Lower lobe of right lung (tissue), 2 donors: ENCODE measurements at regions not wholly inside any gene's neighbourhood (a gene's known extent, or its start where the extent isn't known, plus 50 kb on each side); places are given as distances from the start of the nearest gene placed in this dataset.
"Not testable (repeated sequence)": the region's sequence is repeated elsewhere in the genome, so short reads cannot be mapped to it uniquely, and the experiment has no call there.

Experiments
- ATAC-seq, 2 donors: fragments of 200-7000 bp; cut with Tn5 transposase; one replicate each; pipeline ENCODE4 v1.9.1; 2020 to 2022; ENCODE audit warnings: mild to moderate bottlenecking in 2 of 2, moderate library complexity in 2 of 2
- DNase-seq: peaks from one replicate; pipeline ENCODE4 v3.0.0-alpha.2; 2020
- H3K27ac ChIP-seq: fragments of 200-600 bp; one replicate; pipeline ENCODE4 v1.8.0; 2022
- H3K27me3 ChIP-seq: fragments of 200-600 bp; one replicate; pipeline ENCODE4 v1.8.0; 2022; ENCODE audit warnings: low read depth
- H3K36me3 ChIP-seq: fragments of 200-600 bp; one replicate; pipeline ENCODE4 v1.8.0; 2022; ENCODE audit warnings: mild to moderate bottlenecking
- H3K4me1 ChIP-seq: fragments of 200-600 bp; one replicate; pipeline ENCODE4 v1.8.0; 2022
- H3K4me3 ChIP-seq: fragments of 200-600 bp; one replicate; pipeline ENCODE4 v1.8.0; 2022; ENCODE audit warnings: mild to moderate bottlenecking
- H3K9me3 ChIP-seq: fragments of 200-600 bp; one replicate; pipeline ENCODE4 v1.8.0; 2022
- intact Hi-C: fragments of 100-400 bp; cut with DNase I; formaldehyde crosslinking; loops from one replicate; pipeline ENCODE4 v1.11.0; 2022
- TF ChIP-seq, protein P1 (sequence below): fragments of 200-600 bp; IDR thresholded peaks from one replicate; pipeline ENCODE4 v1.8.0; 2022; ENCODE audit warnings: antibody characterized with exemption, mild to moderate bottlenecking
- donor health status: DM: no; HTN: yes; CAD: no; lungs with severe emphysema.

DNA sequence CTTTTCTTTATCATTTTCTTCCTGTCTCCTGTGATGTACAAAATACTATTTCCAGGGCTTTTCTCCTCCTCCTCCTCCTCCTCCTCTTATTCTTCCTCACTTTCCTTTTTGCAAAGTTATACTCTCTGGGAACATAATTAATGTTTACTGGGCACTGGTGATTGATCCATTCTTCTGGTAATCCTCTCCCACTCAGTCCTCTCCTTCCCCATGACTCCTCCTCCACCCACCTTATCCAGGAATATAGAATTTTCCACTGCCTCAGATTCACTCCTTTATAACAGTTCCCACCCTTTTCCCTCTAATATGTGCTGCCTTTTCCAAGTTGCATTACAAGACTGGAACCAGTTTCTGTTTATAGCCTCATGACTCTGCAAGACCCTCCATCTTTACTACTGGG, 62.5 kb upstream of the IYD start:
- intact Hi-C loops, result no loop called here
- no peaks in the 10 kb centered on the region for H3K36me3 ChIP-seq
- TF ChIP-seq, protein P1, sequence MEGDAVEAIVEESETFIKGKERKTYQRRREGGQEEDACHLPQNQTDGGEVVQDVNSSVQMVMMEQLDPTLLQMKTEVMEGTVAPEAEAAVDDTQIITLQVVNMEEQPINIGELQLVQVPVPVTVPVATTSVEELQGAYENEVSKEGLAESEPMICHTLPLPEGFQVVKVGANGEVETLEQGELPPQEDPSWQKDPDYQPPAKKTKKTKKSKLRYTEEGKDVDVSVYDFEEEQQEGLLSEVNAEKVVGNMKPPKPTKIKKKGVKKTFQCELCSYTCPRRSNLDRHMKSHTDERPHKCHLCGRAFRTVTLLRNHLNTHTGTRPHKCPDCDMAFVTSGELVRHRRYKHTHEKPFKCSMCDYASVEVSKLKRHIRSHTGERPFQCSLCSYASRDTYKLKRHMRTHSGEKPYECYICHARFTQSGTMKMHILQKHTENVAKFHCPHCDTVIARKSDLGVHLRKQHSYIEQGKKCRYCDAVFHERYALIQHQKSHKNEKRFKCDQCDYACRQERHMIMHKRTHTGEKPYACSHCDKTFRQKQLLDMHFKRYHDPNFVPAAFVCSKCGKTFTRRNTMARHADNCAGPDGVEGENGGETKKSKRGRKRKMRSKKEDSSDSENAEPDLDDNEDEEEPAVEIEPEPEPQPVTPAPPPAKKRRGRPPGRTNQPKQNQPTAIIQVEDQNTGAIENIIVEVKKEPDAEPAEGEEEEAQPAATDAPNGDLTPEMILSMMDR, result no peak
- H3K4me3 ChIP-seq, result no peak overlapping the region
- no peaks in the 10 kb centered on the region for H3K9me3 ChIP-seq
- DNase-seq (no peak), ATAC-seq (no peak)
- no peak overlapping the region for H3K27ac ChIP-seq
- H3K4me1 ChIP-seq, result no peaks in the 10 kb centered on the region
- H3K27me3 ChIP-seq, result no peaks in the 10 kb centered on the region

DNA sequence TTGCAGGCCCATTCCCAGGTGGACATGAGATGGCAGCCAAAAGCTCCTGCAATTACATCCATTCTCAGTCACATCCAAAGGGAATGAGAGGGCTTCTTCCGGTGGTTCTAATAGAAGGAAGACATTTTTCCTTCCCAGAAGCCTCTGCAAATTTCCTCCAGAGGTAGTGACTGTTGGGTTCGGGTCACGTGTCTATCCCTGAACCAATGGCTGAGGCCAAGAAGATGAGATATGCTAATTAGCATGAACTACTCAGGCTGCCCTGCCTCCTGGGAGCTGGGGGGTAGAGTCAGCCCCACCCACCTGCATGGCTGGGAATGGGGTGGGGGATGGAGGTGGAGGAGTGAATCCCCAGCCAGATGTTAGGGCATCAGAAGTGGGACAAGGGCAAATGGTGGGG, 61.3 kb upstream of the IYD start:
- H3K36me3 ChIP-seq, result no peaks in the 10 kb centered on the region
- DNase-seq, result no peak
- intact Hi-C loops, result no loop called here
- no peak for ATAC-seq
- no peaks in the 10 kb centered on the region for H3K27me3 ChIP-seq
- H3K9me3 ChIP-seq, result no peaks in the 10 kb centered on the region
- TF ChIP-seq, protein P1, result no peak
- H3K4me3 ChIP-seq, result no peak overlapping the region
- H3K27ac ChIP-seq, result no peak overlapping the region
- no peaks in the 10 kb centered on the region for H3K4me1 ChIP-seq

DNA sequence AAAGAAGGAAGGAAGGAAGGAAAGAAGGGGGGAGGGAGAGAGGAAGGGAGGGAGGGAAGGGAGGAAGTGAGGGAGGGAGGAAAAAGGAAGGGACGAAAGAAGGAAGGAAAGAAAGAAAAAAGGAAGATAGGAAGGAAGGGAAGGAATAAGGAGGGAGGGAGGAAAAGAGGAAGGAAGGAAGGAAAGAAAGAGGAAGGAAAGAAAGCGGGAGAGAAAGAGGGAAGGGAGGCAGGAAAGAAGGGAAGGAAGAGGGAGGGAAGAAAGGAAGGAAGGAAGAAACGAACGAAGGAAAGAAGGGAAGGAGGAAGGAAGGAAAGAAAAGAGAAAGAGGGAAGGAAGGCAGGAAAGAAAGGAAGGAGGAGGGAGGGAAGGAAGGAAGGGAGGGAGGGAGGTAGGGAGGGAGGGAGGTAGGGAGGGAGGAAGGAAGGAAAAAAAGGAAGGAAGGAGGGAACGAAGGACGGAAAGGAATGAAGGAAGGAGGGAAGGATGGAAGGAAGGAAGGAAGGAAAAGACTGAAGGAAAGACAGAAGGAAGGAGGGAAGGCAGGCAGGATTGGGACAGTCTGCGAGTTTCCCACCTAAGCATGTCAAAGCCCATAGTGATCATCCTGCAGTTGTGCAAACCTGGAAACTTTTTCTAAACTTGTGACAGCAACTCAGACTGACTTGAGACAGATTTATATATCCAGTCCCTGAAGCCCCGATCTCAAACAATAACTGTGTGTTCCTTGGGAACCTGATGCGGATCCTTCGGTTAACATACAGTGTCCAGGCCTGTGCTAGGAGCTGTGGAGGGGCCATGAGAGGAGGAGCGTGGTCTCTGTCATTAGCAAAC, 59.8 kb upstream of the IYD start:
- Histone ChIP-seq H3K27me3 (no peaks in the 10 kb centered on the region), H3K4me1 (peaks cover 6% of the 10 kb centered on the region), H3K4me3 (no peak overlapping the region), H3K27ac (no peak overlapping the region), H3K36me3 (no peaks in the 10 kb centered on the region), H3K9me3 (no peaks in the 10 kb centered on the region)
- intact Hi-C loops, result no loop called here
- ATAC-seq, result no peak
- no peak for DNase-seq
- TF ChIP-seq, protein P1, result no peak

DNA sequence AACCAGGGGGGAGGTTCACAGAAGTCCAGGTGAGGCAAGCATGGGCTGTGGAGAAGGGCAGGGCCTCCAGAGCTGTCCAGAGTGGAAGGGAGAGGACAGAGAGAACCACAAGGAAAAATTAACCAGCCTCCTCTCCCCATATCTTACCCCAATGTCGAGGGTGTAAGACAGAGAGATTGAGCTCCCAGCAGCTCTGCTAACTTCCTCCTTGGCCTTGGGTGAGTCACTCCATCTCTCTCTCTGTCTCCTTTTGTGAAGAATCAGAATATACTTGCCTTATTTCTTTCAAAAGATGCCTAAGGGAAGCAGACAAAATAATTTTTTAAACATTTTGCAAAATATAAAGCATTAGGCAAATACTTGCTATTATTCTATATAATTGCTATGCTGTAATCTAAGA, 58.3 kb upstream of the IYD start:
- no peak overlapping the region for H3K27ac ChIP-seq
- no peaks in the 10 kb centered on the region for H3K36me3 ChIP-seq
- H3K4me1 ChIP-seq, result peaks cover 6% of the 10 kb centered on the region
- no peak overlapping the region for H3K4me3 ChIP-seq
- TF ChIP-seq, protein P1, result no peak
- no peak for DNase-seq
- ATAC-seq, result peak in 1 of 2 donors; percentile 36
- intact Hi-C loops, result no loop called here
- H3K9me3 ChIP-seq, result no peaks in the 10 kb centered on the region
- H3K27me3 ChIP-seq, result no peaks in the 10 kb centered on the region

DNA sequence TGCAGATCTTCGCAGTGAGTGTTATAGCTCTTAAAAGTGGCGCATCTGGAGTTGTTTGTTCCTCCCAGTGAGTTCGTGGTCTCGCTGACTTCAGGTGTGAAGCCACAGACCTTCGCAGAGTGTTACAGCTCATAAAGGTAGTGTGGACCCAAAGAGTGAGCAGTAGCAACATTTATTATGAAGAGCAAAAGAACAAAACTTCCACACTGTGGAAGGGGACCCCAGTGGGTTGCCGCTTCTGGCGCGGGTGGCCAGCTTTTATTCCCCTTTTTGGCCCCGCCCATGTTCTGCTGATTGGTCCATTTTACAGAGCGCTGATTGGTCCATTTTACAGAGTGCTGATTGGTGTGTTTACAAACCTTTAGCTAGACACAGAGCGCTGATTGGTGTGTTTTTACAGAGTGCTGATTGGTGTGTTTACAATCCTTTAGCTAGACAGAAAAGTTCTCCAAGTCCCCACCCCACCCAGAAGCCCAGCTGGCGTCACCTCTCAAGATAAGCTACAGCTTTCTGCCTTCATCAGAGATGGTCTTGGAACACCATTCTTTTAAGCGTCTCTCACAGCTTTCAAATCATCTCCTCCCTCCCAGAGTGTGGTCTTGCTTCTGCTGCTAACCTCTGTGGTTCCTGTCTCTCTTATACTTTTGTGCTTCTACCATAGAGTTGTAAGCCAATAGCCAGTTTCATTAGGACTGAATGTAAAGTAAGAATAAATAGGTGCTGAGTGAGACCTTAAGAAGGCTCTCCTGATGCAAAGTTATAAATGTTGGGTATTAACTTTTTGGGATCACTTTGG, 57.5 kb upstream of the IYD start:
- DNase-seq, intact Hi-C loops, ATAC-seq: not testable (repeated sequence)

DNA sequence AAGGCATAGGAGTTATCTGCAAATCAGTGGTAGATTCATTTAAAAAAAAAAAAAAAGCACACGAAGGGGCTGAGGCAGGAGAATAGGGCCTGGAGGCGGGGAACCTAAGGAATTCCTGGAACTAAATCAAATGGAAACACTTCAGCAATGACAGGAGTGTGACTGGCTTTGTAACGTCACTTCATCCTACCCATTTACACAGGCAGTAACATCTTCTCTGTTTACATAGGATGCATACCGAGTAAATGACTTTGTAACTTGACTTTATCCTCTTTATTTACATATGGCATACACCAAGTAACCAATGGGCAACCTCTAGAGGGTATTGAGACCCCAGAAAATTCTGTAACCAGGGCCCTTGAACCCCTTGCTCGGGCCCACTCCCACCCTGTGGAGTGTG, 56.4 kb upstream of the IYD start:
- H3K36me3 ChIP-seq, result no peaks in the 10 kb centered on the region
- no peak overlapping the region for H3K4me3 ChIP-seq
- ATAC-seq, result no peak
- intact Hi-C loops, result no loop called here
- TF ChIP-seq, protein P1, result no peak
- DNase-seq, result no peak
- H3K27ac ChIP-seq, result no peak overlapping the region
- peaks cover 6% of the 10 kb centered on the region for H3K4me1 ChIP-seq
- H3K9me3 ChIP-seq, result no peaks in the 10 kb centered on the region
- no peaks in the 10 kb centered on the region for H3K27me3 ChIP-seq

More for the DNA sequence above, 57.5 kb upstream of the IYD start:
- H3K27me3 ChIP-seq, H3K27ac ChIP-seq, H3K36me3 ChIP-seq, H3K4me3 ChIP-seq, H3K9me3 ChIP-seq, H3K4me1 ChIP-seq: not testable (repeated sequence)
